ENCODE measurements at regions not wholly inside any gene's neighbourhood (a gene's known extent, or its start where the extent isn't known, plus 50 kb on each side); places are given as distances from the start of the nearest gene placed in this dataset.
A peak's percentile ranks its signal among the peaks of the same experiment; 100 is the strongest.

DNA sequence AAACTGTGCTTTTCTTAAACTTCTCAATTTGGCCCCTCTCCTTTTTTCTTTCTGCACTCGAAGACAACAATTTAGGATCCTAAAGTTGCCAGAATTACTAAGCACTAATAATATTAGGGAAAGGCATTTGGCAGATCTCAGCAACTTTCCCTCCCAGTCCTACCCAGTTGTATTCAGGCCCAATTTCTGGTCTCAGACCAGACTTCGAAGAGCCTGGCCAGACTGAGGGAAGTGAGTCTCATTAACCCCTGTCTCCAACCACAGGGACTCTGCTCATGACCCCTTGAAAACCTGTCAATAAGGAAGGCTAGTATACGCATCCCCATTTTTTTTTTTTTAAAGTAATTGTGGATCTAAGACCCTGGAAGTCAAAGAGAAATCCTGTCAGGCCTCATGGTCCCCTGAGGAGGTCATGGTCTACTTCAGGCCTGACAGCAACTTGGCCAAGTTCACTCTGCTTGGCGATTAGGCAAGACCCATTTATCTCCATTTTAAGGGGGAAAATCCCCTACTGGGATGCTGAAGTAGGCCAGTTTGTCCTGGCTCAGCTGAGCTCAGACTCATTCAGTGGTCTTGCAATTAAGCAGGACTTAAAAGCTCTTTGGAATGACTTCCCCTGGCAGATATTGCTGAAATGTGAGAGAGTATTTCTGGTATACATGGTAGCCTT, 521.0 kb downstream of the FUT8 start:
- no peak overlapping the region for H3K4me3 ChIP-seq (ENCODE audit: low read length in 2 of 2)
- Mint-ChIP-seq H3K27ac (no peak overlapping the region), H3K4me3 (no peak overlapping the region), H3K4me1 (peaks cover 48 to 61% (median 54%) of the 10 kb centered on the region in 4 donors), H3K36me3 (peaks cover 0 to 7% of the 10 kb centered on the region in 2 donors), H3K9me3 (peaks cover 0 to 2% (median 0%) of the 10 kb centered on the region in 8 donors), H3K27me3 (no peaks in the 10 kb centered on the region)
- ChIA-PET CTCF (ENCODE audit: partially characterized antibody) (interaction anchor here (1.2 kb wide), 1 partner anchor 28 kb away, joined by 4 read pairs; no protein-coding TSS in a partner anchor), POLR2A (ENCODE audit: partially characterized antibody) (no interaction called here)
- H3K9me3 ChIP-seq (ENCODE audit: control insufficient read depth in 1 of 2, low read length in 2 of 2), result no peaks in the 10 kb centered on the region
- no peaks in the 10 kb centered on the region for H3K27me3 ChIP-seq (ENCODE audit: insufficient read depth, low read length)
- no peaks in the 10 kb centered on the region for H3K36me3 ChIP-seq (ENCODE audit: insufficient read depth, low read length)
- intact Hi-C loops (cut with micrococcal nuclease), result no loop called here
- no peak for DNase-seq
- H3K4me1 ChIP-seq (ENCODE audit: insufficient read depth, low read length), result peaks cover 42% of the 10 kb centered on the region
- H3K27ac ChIP-seq (ENCODE audit: low read depth, low read length), result no peak overlapping the region

DNA sequence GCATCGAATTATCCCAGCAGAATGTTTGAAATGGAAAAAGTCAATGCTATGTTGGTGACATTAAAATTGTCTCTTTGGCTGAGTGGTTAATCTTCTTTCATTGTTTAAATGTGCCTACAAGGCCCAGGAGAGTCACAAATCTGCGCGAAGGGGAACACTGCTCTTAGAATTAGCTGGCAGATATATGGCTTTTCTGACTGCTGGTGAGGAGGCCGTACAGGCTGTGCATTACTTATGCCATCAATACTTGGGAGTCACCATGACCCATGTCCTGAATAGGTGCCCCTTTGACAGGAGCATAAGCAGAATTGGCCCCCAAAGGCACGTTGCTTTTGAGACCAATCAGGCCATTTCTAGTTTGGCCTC, 521.5 kb downstream of the FUT8 start:
- intact Hi-C loops (cut with micrococcal nuclease), result no loop called here
- H3K4me1 Mint-ChIP-seq, result peaks cover 44 to 61% (median 51%) of the 10 kb centered on the region in 4 donors
- POLR2A ChIA-PET (ENCODE audit: partially characterized antibody), result no interaction called here

GRCh38 chr14:65936342-65936975, 523.9 kb downstream of the FUT8 start:
- H3K4me3 ChIP-seq (ENCODE audit: low read length in 2 of 2), result no peak overlapping the region
- no peak overlapping the region for H3K27ac ChIP-seq (ENCODE audit: low read depth, low read length)
- H3K4me1 ChIP-seq (ENCODE audit: insufficient read depth, low read length), result peaks cover 44% of the 10 kb centered on the region
- Mint-ChIP-seq H3K4me3 (peak overlapping the region in 2 of 8 donors; percentile 75 to 87), H3K27me3 (no peaks in the 10 kb centered on the region), H3K4me1 (peaks cover 39 to 61% (median 54%) of the 10 kb centered on the region in 4 donors), H3K36me3 (peaks cover 0 to 7% of the 10 kb centered on the region in 2 donors), H3K9me3 (peaks cover 0 to 2% (median 0%) of the 10 kb centered on the region in 8 donors), H3K27ac (peak overlapping the region in 5 of 7 donors; percentile 10 to 83 (median 18))
- no peak for DNase-seq
- CTCF ChIA-PET (ENCODE audit: partially characterized antibody), result interaction anchor here (0.6 kb wide), 1 partner anchor 112 kb away, joined by 3 read pairs; no protein-coding TSS in a partner anchor
- POLR2A ChIA-PET (ENCODE audit: partially characterized antibody), result interaction anchor here (1.1 kb wide), 2 partner anchors 8 to 60 kb away, joined by 3 read pairs; no protein-coding TSS in a partner anchor
- intact Hi-C loops (cut with micrococcal nuclease), result no loop called here
- H3K9me3 ChIP-seq (ENCODE audit: control insufficient read depth in 1 of 2, low read length in 2 of 2), result no peaks in the 10 kb centered on the region
- H3K36me3 ChIP-seq (ENCODE audit: insufficient read depth, low read length), result no peaks in the 10 kb centered on the region
- H3K27me3 ChIP-seq (ENCODE audit: insufficient read depth, low read length), result no peaks in the 10 kb centered on the region

More for the DNA sequence above, 521.5 kb downstream of the FUT8 start:
- H3K27me3 Mint-ChIP-seq, result no peaks in the 10 kb centered on the region
- CTCF ChIA-PET (ENCODE audit: partially characterized antibody), result no interaction called here
- Histone ChIP-seq H3K27ac (ENCODE audit: low read depth, low read length) (no peak overlapping the region), H3K4me1 (ENCODE audit: insufficient read depth, low read length) (peaks cover 42% of the 10 kb centered on the region), H3K36me3 (ENCODE audit: insufficient read depth, low read length) (no peaks in the 10 kb centered on the region), H3K27me3 (ENCODE audit: insufficient read depth, low read length) (no peaks in the 10 kb centered on the region), H3K9me3 (ENCODE audit: control insufficient read depth in 1 of 2, low read length in 2 of 2) (no peaks in the 10 kb centered on the region), H3K4me3 (ENCODE audit: low read length in 2 of 2) (no peak overlapping the region)
- H3K36me3 Mint-ChIP-seq, result peaks cover 0 to 7% of the 10 kb centered on the region in 2 donors
- peaks cover 0 to 2% (median 0%) of the 10 kb centered on the region in 8 donors for H3K9me3 Mint-ChIP-seq
- no peak for DNase-seq
- H3K4me3 Mint-ChIP-seq, result no peak overlapping the region
- H3K27ac Mint-ChIP-seq, result peak overlapping the region in 1 of 7 donors; percentile 28

DNA sequence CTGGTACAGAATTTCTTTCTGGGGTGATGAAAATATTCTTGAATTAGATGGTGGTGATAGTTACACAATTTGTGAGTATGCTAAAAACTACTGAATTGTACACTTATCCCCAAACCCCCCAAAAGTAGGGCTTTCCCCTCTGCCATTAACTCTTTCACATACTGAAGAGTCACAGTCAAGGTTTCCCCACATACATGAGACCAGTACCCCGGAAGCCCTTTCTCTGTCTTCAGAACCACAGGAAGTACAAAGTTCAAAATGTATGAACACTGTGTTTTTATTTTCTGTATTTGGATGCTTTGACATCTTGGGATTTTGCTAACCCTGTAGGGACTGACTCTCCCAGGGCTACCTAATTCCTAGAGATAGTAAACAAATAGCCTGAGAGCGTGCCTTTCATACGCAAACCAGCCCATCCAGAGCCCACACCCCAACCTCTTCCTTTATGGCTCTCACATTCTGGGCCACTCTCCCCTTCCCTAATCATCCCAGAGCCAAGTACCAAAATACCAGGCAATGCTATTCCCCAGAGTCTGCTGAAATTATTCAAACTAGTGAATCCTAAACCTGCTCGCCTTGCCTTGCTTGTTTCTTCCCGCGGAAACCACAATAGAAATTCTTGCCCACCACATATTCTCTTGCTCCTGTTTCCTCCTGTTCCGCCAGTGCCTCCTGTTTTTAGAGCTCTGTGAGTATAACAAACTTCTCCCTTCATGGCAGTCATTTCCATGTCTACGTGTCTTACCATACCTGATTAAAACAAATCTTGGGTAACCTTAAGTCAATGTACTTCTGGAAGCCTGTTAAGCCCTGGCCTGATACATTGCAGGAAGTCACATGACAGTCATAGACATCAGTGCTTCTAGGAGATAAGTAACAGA, 524.8 kb downstream of the FUT8 start:
- peak overlapping the region; percentile 5 to 87 (median 58) for H3K4me3 Mint-ChIP-seq
- no peaks in the 10 kb centered on the region for H3K27me3 Mint-ChIP-seq
- no peaks in the 10 kb centered on the region for H3K9me3 ChIP-seq (ENCODE audit: control insufficient read depth in 1 of 2, low read length in 2 of 2)
- intact Hi-C loops (cut with micrococcal nuclease), result loop anchor here (1.0 kb wide), 1 partner anchor 13 kb away; no protein-coding TSS in a partner anchor
- H3K4me1 Mint-ChIP-seq, result peaks cover 33 to 60% (median 51%) of the 10 kb centered on the region in 4 donors
- CTCF ChIA-PET (ENCODE audit: partially characterized antibody), result no interaction called here
- POLR2A ChIA-PET (ENCODE audit: partially characterized antibody), result interaction anchor here (1.1 to 1.4 kb wide), 4 partner anchors 9 to 76 kb away, joined by 3 to 6 read pairs (median 4); no protein-coding TSS in a partner anchor
- peaks cover 0 to 7% of the 10 kb centered on the region in 2 donors for H3K36me3 Mint-ChIP-seq
- no peak for DNase-seq
- H3K27ac Mint-ChIP-seq, result peak overlapping the region in 6 of 7 donors; percentile 26 to 88 (median 72)
- H3K4me3 ChIP-seq (ENCODE audit: low read length in 2 of 2), result peak overlapping the region in 1 of 2 donors; percentile 15
- H3K27me3 ChIP-seq (ENCODE audit: insufficient read depth, low read length), result no peaks in the 10 kb centered on the region
- H3K27ac ChIP-seq (ENCODE audit: low read depth, low read length), result no peak overlapping the region
- peaks cover 47% of the 10 kb centered on the region for H3K4me1 ChIP-seq (ENCODE audit: insufficient read depth, low read length)
- H3K36me3 ChIP-seq (ENCODE audit: insufficient read depth, low read length), result no peaks in the 10 kb centered on the region
- peaks cover 0 to 2% (median 0%) of the 10 kb centered on the region in 8 donors for H3K9me3 Mint-ChIP-seq

DNA sequence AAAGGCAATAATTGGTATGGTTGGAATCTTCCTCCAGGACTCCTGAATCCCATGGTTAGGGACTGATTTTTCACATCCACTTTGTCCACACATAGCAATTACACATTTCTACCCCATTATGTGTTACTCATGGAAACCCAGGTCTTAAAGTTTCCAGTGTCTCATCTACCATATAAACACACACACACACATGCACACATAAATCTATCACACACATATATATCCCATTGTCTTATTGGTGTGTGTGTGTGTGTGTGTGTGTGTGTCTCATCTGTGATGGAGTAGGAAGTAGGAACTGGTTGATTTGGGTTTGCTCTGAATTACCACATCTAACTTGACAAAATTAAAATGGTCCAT, 525.4 kb downstream of the FUT8 start:
- Histone ChIP-seq H3K9me3 (ENCODE audit: control insufficient read depth in 1 of 2, low read length in 2 of 2) (no peaks in the 10 kb centered on the region), H3K36me3 (ENCODE audit: insufficient read depth, low read length) (no peaks in the 10 kb centered on the region), H3K4me3 (ENCODE audit: low read length in 2 of 2) (peak overlapping the region in 1 of 2 donors; percentile 15), H3K27ac (ENCODE audit: low read depth, low read length) (no peak overlapping the region), H3K4me1 (ENCODE audit: insufficient read depth, low read length) (peaks cover 48% of the 10 kb centered on the region), H3K27me3 (ENCODE audit: insufficient read depth, low read length) (no peaks in the 10 kb centered on the region)
- Mint-ChIP-seq H3K9me3 (peaks cover 0 to 2% (median 0%) of the 10 kb centered on the region in 8 donors), H3K4me3 (peak overlapping the region in 6 of 8 donors; percentile 30 to 87 (median 58)), H3K27me3 (no peaks in the 10 kb centered on the region), H3K36me3 (peaks cover 0 to 3% of the 10 kb centered on the region in 2 donors), H3K4me1 (peaks cover 31 to 59% (median 49%) of the 10 kb centered on the region in 4 donors), H3K27ac (peak overlapping the region in 1 of 7 donors; percentile 84)
- POLR2A ChIA-PET (ENCODE audit: partially characterized antibody), result interaction anchor here (1.3 to 1.4 kb wide), 2 partner anchors 10 to 77 kb away, joined by 4 to 6 read pairs; no protein-coding TSS in a partner anchor
- intact Hi-C loops (cut with micrococcal nuclease), result loop anchor here (1.0 kb wide), 1 partner anchor 12 kb away; no protein-coding TSS in a partner anchor
- CTCF ChIA-PET (ENCODE audit: partially characterized antibody), result no interaction called here
- DNase-seq, result no peak

DNA sequence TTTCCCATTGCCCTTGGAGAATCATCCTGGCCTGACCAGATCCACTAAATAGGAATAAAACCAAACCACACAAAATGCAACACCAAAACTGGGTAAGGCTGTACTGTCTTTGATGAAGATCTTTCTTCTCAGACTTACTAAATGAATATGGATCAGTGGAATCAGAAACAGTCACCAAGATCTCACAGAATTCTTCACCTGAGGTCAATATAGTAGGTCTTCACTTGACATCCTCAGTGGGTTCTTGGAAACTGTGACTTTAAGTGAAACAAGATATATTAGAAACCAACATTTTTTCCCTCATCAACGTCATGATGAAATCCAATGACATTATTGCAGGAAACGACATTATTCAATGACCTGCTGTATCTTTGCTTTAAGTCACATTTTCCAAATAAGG, 526.2 kb downstream of the FUT8 start:
- peaks cover 56% of the 10 kb centered on the region for H3K4me1 ChIP-seq (ENCODE audit: insufficient read depth, low read length)
- DNase-seq, result no peak
- Mint-ChIP-seq H3K27me3 (no peaks in the 10 kb centered on the region), H3K9me3 (peaks cover 0 to 2% (median 0%) of the 10 kb centered on the region in 8 donors), H3K4me1 (peaks cover 34 to 64% (median 55%) of the 10 kb centered on the region in 4 donors), H3K4me3 (peak overlapping the region in 2 of 8 donors; percentile 53 to 55), H3K36me3 (no peaks in the 10 kb centered on the region), H3K27ac (peak overlapping the region in 1 of 7 donors; percentile 43)
- no peak overlapping the region for H3K4me3 ChIP-seq (ENCODE audit: low read length in 2 of 2)
- no peaks in the 10 kb centered on the region for H3K36me3 ChIP-seq (ENCODE audit: insufficient read depth, low read length)
- intact Hi-C loops (cut with micrococcal nuclease), result no loop called here
- no peak overlapping the region for H3K27ac ChIP-seq (ENCODE audit: low read depth, low read length)
- H3K9me3 ChIP-seq (ENCODE audit: control insufficient read depth in 1 of 2, low read length in 2 of 2), result no peaks in the 10 kb centered on the region
- H3K27me3 ChIP-seq (ENCODE audit: insufficient read depth, low read length), result no peaks in the 10 kb centered on the region
- CTCF ChIA-PET (ENCODE audit: partially characterized antibody), result no interaction called here
- POLR2A ChIA-PET (ENCODE audit: partially characterized antibody), result no interaction called here

Data from CD4-positive, alpha-beta memory T cell (primary cell).